Hypothalamus (tissue), 51 donors: ENCODE measurements at regions not wholly inside any gene's neighbourhood (a gene's known extent, or its start where the extent isn't known, plus 50 kb on each side); places are given as distances from the start of the nearest gene placed in this dataset.

ENCODE experiments used
- DNase-seq, 51 donors: peaks; one replicate each; lab custom pipeline; 2025; lab: John Stamatoyannopoulos, UW

DNA sequence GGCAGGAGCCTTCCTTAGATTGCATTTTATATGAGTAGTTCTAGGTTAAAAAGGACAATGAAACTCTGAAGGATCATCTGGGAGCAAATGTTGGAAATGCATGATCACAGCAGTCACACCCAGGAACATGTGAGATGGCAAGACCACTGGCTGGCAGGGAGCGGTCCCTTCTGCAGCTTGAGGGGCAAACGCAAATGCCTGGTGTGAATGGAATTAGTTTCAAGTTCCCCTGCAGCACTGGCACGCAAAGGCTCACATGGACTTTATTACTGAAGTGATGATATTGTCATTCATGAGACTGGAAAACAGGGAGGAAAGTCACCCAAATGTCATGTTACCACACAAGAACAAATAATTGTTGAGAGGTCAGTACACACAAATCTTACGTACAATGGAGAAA lies 223.3 kb downstream of the FBXO15 start:
- DNase-seq: peak in 1 of 51 donors; percentile 12

DNA sequence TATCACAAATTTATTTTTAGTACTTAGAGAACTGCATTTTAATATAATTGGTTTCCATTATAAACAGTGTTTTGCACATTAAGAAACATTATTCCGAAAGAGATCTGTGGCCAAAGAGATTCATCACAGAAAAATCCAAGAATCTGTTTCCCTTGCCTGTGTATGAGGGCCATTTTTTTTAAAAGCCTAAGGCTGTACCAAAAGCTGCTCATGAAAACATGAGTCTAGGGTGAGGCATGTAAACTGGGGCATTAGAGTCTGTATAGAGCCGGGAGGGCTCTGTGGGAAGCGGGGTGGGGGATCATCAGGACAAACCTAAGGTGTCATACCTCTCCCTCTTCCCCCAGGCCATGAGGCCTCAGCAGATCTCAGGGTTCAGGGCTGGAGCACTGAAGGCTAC lies 223.8 kb downstream of the FBXO15 start:
- DNase-seq: no peak

DNA sequence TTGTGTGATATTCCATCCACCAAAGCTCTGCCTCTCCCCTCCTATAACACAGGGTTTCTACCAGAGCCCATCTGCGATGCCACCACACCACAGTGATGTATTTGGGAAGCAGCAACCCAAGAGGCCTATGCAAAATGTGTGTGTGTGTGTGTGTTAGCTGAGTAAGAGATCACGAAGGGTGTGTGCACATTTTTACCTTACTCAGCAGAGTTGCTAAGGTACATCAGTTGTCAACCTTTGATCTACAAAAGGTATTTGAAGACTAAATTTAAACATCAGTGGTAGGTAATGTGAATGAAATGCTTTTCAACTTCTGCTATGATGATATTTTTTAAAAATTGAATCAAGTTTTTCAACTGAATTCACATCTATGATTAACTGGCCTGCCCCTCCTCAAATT lies 227.6 kb downstream of the FBXO15 start:
- DNase-seq: no peak

DNA sequence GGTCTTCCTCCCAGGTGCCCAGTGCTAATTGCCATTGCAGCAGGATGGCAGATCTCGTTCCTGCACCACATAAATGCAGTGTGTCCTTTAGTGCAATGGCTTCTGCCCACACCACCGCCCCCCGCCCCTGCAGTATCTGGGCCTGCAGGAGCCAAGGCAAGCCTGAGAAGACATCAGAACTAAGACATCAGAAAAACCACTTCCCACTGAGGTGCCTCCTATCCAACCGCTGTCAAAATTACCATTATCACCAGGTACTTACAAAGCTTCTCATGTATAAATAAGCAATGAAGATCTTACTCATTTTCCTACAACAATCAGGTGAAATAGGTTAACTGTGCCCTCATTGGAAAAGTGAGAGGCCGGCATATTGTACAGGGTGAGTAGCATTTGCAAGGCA lies 228.8 kb downstream of the FBXO15 start:
- no peak for DNase-seq

DNA sequence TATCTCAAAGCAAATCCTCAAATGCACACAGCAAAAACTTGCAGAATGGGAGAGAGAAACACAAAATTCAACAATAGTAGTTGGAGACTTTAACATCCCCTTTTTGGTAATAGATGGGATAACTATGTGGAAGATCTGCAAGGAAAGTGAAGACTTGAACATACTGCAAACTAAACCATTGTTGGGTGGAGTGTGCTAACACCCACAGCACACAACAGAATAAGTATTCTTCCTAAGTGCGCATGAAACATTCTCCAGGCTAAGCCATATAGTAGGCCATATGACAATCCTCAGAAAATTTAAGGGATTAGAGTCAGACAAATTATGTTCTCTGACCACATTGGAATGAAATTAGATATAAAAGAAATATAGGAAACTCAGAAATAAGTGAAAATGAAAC lies 230.6 kb downstream of the FBXO15 start:
- DNase-seq: no peak

DNA sequence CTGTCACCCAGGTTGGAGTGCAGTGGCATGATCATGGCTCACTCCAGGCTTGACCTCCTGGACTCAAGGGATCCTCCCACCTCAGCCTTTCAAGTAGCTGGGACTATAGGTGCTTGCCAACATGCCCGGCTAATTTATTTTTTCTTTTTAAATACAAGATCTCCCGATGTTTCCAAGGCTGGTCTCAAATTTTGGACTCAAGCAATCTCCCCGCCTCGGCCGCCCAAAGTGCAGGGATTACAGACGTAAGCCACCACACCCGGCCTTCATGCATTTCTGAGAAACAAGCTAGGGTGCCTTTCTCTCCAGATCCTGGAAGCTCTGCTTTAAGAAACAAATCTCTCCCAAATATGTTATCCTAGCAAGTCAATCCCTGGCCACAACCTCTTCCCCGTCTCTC lies 234.1 kb downstream of the FBXO15 start:
- DNase-seq: no peak

DNA sequence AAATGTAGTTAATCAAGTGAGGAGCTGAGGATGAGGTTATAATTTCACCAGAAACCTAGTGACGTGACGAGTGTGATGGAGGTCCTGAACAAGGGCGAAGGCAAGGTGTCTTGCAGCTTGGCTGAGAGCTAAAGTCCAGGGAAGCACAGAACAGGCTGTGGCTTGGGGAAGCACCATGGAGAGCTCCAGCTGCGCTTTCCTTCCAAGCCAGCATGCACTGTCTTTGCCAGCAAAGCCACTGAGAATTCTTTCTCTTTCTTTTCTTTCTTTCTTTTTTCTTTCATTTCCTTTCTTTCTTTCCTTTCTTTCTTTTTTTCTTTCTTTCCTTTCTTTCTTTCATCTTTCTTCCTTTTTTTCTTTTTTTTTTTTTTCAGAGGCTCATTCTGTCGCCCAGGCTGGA lies 239.3 kb downstream of the FBXO15 start:
- DNase-seq: no peak

DNA sequence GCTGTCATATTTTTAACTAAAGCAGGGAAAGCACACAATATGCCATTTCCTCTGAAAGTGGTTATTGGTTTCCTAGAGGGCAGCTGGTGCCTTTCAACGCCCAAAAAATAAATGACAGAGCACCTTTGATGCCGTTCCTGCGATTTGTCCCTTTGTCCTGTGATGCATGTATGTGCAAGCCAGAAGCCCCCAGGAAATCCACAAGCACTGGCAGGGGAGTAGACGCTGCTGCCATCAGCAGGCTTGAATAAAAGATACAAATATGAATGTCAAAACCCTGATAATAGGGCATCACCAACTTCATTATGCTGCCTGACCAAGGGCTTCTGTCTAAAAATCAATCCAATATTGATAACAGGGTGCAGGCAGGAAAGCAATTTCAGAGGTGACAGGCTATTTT lies 246.1 kb downstream of the FBXO15 start:
- DNase-seq: no peak

DNA sequence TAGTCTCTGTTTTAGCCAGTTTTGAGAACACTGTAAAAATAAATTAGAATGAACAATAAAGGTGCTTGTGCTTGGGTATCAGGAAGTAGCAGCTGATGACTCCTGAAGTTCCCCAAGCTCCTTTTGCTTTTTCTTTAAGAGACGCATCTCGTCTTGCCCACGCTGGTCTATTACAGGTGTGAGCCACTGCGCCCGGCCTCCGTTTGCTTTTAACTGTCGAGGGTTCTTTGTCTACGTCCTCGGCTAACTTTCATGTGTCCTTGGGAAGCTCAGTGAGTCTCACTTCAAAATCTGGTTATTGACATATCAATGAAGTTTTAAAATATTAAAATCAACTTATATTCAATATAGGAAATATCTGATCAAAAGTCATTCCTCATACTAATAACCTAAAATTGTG lies 246.5 kb downstream of the FBXO15 start:
- no peak for DNase-seq

DNA sequence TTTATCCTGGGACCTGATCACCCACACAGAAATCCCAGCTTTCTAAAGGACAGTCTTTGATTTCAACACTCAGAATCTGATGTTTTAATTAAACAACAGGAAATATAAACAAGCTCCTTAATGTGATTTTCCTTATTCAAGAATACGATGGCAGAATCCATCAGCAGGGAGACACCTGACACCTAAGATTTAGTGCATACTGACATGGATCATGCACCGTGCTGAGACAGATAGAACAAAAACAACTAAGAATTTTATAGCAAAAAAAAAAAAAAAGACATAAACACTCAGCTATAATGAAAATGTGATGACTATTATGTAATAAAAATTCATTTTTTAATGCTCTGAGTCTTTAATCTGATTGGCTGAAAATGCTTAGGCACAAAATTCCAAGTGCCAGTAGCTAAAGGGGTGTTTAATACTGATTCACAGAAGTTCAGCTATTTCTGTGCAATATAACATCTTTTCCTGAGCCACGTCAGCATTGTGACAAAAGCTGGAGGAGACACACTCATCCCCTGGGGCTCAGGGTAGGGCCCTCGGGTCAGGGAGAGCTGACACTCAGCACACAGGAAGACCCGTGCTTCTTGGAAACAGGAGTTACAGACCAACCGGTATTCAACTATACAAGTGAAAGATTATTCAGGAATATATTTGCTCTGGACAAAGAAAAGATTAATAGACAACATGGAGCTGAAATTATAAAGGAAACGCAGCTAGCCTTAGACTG lies 247.4 kb downstream of the FBXO15 start:
- DNase-seq: no peak

DNA sequence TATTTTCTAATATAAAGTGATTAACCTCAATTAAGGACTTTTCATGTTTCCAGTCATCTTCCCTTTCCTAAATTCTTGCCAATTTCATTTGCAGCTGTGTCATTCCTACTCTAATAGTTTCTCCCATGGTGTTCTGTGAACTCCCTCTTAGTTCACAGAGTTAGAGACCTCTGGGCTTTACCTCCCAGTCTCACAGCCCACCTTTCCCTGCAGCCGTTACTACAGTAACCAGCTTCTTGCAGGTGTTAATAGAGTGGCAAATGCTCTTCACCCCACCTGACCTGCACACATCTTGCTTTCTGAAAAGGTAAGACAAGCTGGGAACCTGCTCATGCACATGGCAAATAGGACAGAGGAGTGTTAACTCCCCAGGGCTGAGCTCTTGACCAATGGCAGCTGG lies 250.1 kb downstream of the FBXO15 start:
- no peak for DNase-seq

DNA sequence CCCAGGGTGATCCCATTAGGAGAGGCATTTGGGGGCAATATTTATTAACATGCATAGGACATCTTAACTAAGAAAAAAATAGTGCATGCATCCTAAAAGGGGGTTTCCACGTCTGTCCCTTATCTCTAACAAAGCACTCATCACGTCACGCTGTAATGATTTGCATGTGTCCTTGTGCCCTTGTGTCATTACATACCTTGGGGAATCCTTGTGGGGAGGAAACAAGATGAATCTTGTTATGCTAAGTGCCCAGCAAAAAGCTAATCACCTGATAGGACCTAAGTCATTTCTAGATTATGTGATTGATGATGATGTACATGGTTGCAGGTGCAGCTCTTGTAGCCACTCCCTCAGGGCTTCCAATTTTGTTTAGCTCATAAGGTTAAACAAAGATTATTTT lies 250.9 kb downstream of the FBXO15 start:
- DNase-seq: no peak

DNA sequence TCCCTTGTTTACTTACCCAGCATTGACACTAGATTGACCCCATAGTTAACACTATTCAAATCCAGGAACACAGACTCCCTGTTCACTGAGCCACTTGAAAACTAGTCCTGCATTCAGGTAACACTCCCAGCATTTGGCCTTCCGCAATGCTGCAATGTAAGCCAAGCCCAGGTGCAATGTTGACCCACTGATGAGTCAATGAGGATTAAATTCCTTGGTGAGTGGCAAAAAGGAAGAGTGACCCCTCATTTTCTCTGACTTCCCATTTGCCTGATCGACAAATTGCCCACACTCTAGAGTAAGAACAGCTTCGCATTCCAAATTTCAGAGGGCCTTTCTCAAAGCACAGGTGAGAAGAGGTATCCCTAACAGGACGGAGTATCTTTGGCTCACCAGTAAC lies 251.9 kb downstream of the FBXO15 start:
- no peak for DNase-seq

DNA sequence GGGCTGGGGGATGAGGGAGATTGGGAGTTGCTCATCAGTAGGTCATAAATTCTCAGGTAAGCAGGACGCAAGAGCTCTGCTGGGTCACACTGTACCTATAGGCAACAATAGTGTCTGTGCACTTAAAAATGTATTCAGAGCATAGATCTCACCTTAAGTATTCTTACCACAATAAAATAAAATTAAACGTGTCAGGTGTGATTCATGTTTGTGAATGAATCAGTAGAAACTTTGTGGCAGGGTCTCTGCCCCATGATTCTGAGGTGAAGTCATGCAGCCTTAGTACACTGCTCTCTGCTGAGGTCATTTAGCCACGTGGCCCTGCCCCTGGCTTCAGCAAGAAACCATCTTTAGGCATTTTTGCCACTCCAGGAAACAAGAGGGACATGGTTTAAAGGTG lies 253.8 kb downstream of the FBXO15 start:
- no peak for DNase-seq

DNA sequence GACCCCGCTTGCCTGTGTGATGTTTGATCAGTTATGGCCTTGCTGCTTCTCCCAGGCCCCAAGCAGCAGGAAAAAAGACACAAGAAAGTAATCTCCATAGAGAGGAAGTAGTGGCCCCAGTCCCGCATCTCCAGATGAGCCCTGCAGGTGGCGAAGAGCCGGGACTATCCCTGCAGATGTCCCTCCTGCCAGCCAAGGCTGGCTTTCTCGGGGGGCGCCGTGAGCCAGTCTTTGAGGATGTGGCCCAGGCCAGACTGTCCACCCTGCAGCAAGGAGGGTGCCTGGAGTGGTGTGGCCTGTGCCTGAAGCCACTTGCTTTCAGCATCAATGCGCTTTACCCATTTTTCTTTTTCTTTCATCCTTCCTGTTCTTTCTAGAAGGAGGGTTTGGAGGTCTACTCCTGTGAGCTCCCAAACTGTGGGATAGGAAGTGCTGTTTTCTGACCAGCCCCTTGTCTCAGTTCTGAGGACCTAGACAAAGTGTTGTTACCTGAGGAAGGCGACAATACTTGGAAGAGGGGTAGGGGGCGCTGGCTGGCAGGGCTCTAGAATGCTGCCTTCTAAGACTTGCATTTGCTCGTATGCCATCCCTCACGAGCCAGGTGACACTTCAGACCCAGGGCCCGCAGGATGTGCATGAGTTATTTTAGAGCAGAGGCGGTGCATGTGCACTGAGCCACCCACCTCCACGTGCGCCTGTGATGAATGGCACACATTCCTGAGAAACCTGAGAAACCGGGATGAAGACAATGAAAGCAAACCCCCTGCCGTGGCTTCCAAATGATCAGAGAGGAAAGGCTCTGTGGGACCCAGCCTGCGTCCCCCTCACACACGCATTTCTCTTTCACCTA lies 255.8 kb downstream of the FBXO15 start:
- DNase-seq: no peak

DNA sequence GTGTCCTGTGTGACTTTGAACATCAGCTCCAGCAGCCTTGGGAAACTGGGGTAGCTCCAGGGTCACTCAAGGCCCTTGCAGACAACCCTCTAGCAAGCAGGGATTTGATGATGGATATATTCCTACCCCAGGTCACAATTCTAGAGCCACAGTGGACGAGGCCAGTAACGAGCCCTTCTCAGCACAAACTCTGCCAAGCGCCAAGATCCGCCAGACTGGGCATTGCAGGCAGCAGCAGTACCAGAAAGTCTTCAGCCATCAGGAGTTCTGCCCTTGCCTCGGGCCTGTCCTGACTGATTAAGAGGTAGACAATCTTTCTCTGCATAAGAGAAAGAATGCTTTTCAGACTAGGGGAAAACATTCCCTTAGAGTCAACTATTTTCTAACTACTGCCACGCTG lies 259.1 kb downstream of the FBXO15 start:
- no peak for DNase-seq

DNA sequence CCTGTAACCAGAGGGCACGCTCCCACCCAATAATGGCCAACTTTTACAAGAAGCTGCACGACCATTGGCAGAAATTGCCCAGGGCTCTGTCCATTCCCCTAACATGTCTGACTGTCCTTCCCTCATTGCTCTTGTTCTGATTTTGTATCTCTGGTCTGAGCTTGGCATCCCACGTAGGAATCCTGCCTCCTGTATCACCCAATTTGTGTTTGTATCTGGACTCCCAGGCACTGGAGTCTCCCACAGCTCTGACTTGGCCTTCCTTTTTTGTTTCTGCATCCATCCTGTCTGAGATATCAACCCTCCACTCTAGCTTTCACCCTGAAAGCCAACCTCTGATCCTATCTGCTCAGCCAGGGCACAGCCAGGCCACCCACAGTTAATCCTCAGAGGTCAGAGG lies 259.8 kb downstream of the FBXO15 start:
- no peak for DNase-seq

DNA sequence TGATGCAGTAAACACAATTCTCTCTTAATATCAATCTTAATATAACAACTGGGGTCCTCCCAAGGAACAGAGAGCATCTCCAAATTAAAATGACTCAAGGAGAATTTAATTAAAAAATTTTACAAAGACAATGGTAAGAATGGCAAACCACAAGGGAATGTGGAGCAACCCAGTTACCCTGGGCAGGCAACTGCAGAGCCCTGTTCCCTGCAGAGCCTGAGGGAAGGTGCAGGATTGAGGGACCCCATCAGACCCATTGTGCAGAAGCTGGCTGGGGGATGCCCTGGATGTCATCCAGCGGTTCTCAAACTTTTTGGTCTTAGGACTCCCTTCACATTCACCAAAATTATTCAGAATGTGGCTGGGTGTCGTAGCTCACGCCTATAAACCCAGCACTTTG lies 262.8 kb downstream of the FBXO15 start:
- no peak for DNase-seq

DNA sequence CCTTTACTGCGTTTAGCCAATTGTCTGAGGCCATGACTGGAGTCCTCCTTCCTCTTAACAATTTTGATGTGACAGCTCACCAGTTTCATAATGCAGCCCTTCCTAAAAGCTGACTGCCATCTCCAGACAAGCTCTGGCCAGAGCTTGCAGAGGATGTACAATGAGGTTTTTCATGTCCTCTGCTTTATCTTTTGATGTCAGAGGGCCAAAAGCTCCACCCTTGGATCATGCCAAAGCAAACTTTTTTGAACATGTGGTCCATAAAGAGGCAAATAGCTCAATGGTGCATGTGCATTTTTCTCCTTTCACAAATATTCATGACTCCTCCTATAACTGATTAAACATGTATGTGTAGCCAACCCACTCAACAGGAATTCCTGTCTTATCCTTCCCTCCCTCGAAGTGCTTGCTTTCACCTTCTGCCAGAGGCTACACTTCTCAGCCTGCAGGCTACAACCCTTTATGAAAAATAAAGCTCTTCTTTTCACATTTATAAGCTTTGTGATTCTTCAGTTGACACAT lies 266.2 kb downstream of the FBXO15 start:
- no peak for DNase-seq

DNA sequence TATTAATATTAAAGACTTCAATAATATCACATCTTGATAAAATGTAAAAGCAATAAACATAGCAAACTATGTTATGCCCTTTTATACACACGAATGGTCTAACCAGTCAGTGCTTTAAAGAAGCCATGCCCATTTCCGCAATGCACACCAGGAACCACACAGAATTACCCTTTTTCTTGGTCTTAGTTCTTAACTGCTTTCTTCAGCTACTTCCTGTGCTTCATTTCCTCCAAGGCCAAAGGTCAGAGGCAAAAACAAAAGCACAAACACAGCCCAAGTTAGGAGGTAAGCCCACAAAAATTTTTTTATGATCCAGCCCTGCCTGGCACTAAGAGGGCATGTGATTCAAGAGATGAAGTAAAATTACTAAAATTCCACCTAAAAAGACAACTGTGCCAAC lies 267.2 kb downstream of the FBXO15 start:
- no peak for DNase-seq

DNA sequence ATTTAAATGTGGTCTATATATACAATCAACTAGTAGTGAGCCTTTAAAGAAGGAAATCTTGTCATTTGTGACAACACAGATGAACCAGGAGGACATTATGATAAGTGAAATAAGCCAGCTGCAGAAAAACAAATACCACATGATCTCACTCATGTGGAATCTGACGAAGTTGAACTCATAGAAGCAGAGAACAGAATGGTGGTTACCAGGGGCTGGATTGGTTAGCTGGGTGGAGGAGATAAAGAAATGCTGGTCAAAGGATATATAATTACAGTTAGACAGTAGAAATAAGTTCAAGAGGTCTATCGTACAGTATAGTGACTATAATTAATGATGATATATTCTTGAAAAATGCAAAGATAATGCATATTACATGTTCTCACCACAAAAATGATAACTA lies 267.9 kb downstream of the FBXO15 start:
- DNase-seq: no peak

DNA sequence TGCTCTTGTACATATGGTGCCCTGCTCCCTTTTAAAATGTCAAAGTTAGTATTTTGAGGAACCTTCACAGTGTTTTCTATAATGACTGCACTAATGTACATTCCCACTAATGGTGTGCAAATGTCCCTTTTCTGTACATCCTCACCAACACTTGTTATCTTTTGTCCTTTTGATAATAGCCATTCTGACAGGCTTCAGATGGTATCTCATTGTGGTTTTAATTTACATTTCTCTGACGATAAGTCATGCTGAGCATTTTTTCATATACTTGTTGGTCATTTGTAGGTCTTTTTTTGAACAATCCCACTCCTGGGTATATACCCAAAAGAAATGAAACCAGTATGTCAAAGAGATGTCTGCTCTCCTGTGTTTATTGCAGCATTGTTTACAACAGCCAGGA lies 268.3 kb downstream of the FBXO15 start:
- DNase-seq: no peak
